H1 (cell line): ENCODE measurements at regions not wholly inside any gene's neighbourhood (a gene's known extent, or its start where the extent isn't known, plus 50 kb on each side); places are given as distances from the start of the nearest gene placed in this dataset.

Source experiments
- HDAC6 ChIP-seq: IDR thresholded peaks from one replicate; pipeline ENCODE4 v1.7.1; 2012; ENCODE audit warnings: low read depth, mild to moderate bottlenecking, inconsistent platforms, low read length, moderate library complexity
- PHF8 ChIP-seq: fragments of 200-600 bp; sonication (generic); conservative IDR thresholded peaks from 2 replicates; pipeline ENCODE4 v1.7.1; 2012; ENCODE audit warnings: low read depth, mild to moderate bottlenecking, inconsistent platforms, low read length, moderate library complexity
- POLR2A ChIP-seq, 2 experiments: IDR thresholded peaks; 1 replicate in 1 of 2; 2 replicates in 1 of 2; pipeline ENCODE4 v1.6.1; 2011; ENCODE audit warnings: low read depth in 2 of 2, low read length in 2 of 2, mild to moderate bottlenecking in 2 of 2; ENCODE audit errors: control extremely low read depth in 1 of 2
- RXRA ChIP-seq: IDR thresholded peaks from 2 replicates; pipeline ENCODE4 v1.6.1; 2011; ENCODE audit warnings: low read depth, mild to moderate bottlenecking, low read length, moderate library complexity; ENCODE audit not compliant: insufficient read depth

DNA sequence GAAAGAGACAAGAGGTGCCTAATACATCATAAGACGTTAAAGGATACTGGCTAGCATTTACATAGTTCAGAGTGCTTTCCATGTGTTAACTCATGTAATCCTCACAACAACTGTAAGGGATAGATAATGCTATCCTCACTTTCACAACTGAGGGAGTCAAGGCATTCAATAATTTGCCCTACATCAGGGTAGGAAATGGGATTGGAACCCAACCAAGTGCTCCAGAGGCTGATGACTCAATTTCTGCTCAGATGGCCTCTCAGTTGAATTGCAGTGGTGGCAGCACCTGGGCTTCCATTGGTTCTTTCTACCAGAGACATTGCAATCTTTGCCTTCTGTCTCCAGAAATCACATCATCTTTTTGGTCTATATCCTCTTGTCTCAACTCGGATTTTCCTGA is 232.9 kb downstream of the ETS1 start (continued):
- TF ChIP-seq PHF8 (no peak), HDAC6 (no peak), RXRA (no peak), POLR2A (IDR thresholded peaks at IDR 0.05; ENCODE audit: control extremely low read depth in 1 of 2, low read depth in 2 of 2, low read length in 2 of 2) (no peak)
